ENCODE measurements at regions not wholly inside any gene's neighbourhood (a gene's known extent, or its start where the extent isn't known, plus 50 kb on each side); places are given as distances from the start of the nearest gene placed in this dataset.
A peak's percentile ranks its signal among the peaks of the same experiment; 100 is the strongest.
"Not testable (repeated sequence)": the region's sequence is repeated elsewhere in the genome, so short reads cannot be mapped to it uniquely, and the experiment has no call there.

DNA sequence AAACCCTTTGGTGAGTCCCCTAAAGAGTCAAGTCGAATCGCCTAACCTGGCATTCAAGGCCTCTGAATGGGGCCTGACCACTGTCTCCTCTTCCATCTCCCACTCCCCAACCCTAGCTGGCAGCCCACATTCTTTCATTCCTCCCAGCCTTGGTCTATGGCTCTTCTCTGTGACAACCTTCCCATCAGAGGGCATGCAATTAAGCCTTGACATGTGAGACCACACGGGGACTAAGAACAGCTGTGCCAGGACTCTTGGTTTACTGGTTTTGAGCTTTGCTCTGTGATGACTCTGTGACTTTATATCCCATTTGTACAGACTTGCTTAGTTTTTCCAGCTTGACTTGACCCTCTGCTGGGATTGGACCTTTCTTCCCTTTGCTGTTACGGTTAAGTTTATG is 116.6 kb downstream of the BUB3 start:
- DNase-seq = no peak

- DNase-seq = peak; percentile 7
These were observed 118.0 kb downstream of the BUB3 start for GRCh38 chr10:123272171-123272570.

DNA sequence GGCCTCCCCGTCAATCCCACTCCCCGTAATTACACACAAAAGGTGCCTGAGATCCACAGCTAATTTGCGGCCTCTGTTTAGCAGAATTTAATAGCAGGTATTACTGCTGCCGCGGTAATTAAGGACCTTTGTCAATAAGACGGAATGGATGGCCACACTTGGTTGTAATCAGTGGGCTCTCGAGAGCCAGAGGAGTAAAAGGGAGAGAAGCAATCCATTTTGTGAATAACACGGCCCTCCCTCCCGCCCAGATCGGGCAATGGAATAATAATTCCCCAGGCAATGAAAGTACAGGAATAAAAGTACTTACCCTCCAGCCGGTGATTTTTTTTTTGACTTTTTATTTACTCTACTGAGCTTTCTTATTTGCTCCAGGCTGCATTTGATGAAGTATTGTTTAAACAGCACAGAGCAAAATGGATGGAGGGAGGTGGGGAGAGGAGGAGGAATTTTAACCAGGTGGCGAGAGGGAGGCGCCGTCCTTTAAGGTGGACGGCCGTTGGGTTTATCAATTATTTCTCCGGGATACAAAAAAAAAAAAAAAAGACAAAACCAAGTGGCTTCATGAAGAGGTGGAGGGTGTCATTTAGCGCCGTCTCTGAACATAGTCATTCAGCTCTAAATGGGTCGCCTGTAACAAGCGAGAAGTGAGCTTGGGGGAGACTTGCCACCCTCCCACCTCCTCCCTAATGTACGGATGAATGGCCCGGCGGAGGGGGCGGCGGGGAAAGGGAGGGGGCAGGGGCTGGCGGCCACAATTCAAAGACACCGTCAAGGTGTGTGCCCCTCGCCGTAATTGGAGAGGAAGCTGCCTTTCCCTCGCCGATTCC is 120.3 kb downstream of the BUB3 start:
- DNase-seq = no peak

- DNase-seq = no peak
These were observed 120.9 kb downstream of the BUB3 start for GRCh38 chr10:123275136-123275564.

DNA sequence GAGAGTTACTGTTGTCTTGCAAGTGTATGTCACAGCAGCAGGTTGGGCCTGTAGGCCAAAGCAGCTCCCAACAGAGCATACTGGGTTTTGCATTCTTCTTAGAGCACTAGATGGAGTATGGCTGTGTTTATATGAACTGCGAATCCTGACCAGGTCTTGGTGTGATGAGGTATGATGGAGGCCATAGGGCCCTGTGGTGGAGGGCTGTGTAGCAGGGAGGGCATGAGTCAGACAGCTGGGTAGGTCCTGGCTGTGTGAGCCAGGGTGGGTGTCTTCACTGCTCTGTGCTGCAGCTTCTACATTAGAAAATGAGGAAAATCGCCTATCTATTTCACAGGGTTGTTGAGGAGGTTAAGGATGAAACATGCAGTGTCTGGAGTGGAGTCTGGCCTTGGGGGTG is 124.2 kb downstream of the BUB3 start:
- DNase-seq = no peak

GRCh38 chr10:123283371-123283770 is 129.2 kb downstream of the BUB3 start:
- not testable (repeated sequence) for DNase-seq

DNA sequence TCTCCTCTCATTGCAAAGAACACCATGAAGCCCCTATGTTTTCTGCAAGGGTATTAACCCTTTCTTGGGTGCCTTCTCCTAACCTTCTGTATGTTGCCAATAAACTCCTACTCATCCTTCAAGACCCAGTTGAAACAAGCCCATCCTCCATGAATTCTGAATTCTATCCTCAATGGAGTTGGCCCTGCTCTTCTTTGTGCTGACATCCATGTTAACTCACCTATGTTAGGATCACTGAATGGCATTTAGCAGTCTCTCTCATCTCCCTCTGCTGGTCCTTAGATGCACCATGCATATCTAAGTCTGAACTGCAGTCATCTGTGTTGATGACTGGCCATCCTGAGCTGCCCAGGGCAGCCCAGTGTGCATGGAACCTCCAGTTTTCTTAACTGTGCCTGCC is 129.8 kb downstream of the BUB3 start:
- no peak for DNase-seq

DNA sequence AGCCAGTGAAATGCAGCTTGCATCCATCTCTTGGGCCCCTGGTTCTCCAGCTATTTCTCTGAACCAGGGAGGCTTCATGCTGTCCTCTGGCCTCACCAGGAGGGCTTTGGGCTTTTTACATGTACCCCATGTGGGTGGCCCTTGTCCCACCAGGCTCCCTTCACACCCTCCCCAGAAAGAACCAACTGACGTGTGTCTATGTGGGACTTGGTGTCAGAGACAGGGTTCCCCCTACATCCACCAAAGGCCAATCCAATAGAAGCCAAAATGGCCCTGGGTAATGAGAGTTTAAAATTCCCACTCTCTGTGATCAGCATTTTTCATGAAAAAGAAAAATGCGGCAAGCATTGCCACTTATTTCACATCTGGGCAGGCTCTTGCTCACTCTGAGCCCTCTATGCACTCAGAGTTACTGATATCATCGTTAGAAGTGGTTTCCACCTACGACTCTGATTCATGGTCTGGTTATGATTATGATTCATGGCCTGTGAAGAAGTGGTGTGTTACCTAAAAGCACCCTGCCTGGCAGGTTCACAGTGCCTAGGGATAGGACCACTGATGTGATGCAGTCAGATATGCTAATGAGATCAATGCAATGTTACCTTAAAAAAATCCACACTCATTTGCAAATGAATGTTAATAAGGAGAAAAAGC is 133.5 kb downstream of the BUB3 start:
- no peak for DNase-seq

DNA sequence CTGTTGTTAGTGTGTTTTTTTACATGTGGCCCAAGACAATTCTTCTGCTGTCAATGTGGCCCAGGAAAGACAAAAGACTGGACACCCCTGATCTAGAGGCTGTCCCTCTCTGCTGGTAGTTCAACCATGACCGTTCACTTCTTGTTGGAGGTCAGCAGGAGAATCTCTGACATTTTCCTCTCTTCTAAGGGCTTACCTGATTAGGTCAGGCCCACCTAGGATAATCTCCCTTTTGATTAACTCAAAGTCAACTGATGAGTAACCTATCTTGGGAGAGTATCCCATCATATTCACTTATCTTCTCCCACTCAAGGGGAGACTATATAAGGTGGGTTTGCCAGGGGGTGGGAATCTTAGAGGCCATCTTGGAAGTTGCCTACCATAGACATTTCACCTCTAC is 135.2 kb downstream of the BUB3 start:
- DNase-seq = no peak

- no peak for DNase-seq
These were observed 139.9 kb downstream of the BUB3 start for GRCh38 chr10:123294109-123294508.

GRCh38 chr10:123294886-123295285 is 140.7 kb downstream of the BUB3 start:
- DNase-seq = no peak

DNA sequence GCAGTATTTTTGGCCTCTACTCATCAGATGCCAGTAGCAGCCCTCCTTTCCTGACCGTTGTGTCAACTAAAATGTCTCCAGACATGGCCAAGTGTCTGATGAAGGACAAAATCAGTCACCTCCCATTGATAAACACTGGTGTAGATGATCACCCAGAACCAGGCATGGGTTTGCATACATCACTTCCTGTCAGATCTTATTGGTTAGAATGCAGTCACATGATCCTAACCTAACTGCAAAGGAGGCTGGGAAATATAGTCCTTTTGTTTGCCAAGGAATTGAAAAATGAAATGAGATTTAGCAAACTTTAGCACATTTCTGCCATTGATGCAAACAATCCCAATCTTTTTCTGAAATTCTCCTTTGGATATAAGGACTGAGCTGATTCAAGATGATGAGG is 141.4 kb downstream of the BUB3 start:
- DNase-seq = peak; percentile 4

- DNase-seq = no peak
These were observed 143.0 kb downstream of the BUB3 start for GRCh38 chr10:123297175-123297574.

- no peak for DNase-seq
These were observed 144.4 kb downstream of the BUB3 start for GRCh38 chr10:123298583-123298982.

- no peak for DNase-seq
These were observed 145.4 kb downstream of the BUB3 start for GRCh38 chr10:123299598-123299997.

GRCh38 chr10:123301077-123301857 is 147.1 kb downstream of the BUB3 start:
- no peak for DNase-seq

- no peak for DNase-seq
These were observed 149.6 kb downstream of the BUB3 start for GRCh38 chr10:123303581-123304337.

DNA sequence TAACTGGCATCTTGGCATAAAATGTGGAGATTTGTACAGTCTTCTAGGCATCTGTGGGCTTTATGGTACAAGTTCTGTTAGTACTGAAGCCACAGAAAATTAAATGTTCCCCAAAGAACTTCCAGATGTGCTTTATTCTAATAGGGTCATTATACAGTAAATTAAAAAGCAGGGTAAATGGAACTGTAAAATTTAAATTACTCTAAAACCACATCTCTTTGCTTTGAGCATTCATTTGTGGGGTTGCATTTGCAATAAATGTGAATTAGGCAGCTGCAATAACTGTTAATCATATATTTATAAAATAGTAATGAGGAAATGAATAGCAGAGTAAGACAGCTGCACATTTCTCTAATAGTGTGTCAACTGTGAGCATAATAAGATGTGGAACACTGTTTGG is 151.5 kb downstream of the BUB3 start:
- no peak for DNase-seq

GRCh38 chr10:123306290-123306689 is 152.1 kb downstream of the BUB3 start:
- no peak for DNase-seq

- DNase-seq = no peak
These were observed 155.5 kb downstream of the BUB3 start for GRCh38 chr10:123309731-123310130.

- DNase-seq = no peak
These were observed 162.6 kb downstream of the BUB3 start for GRCh38 chr10:123316776-123317175.

GRCh38 chr10:123318516-123318915 is 164.3 kb downstream of the BUB3 start:
- DNase-seq = no peak

GRCh38 chr10:123320091-123320490 is 165.9 kb downstream of the BUB3 start:
- DNase-seq = no peak

Measured in hematopoietic multipotent progenitor cell treated with erythropoietin and hydrocortisone succinate and interleukin-3 and kit ligand, for 6 days (in vitro differentiated cells).